H9 (cell line): ENCODE measurements at regions not wholly inside any gene's neighbourhood (a gene's known extent, or its start where the extent isn't known, plus 50 kb on each side); places are given as distances from the start of the nearest gene placed in this dataset.

ENCODE experiments used
- DNase-seq: peaks from one replicate; pipeline ENCODE4 v3.0.0-alpha.2; 2017
- H2AFZ ChIP-seq: one replicate; pipeline ENCODE4 v1.6.1; 2013; ENCODE audit warnings: mild to moderate bottlenecking, low read length, control low read depth, moderate library complexity
- H2AK5ac ChIP-seq: 2 replicates; pipeline ENCODE4 v1.6.1; 2013; ENCODE audit warnings: low read length, control low read depth, mixed read lengths; ENCODE audit not compliant: insufficient read length
- H2BK120ac ChIP-seq: one replicate; pipeline ENCODE4 v1.6.1; 2013; ENCODE audit warnings: low read depth, mild to moderate bottlenecking, low read length, control low read depth, inconsistent platforms; ENCODE audit not compliant: poor library complexity, severe bottlenecking
- H2BK12ac ChIP-seq: 2 replicates; pipeline ENCODE4 v1.6.1; 2013; ENCODE audit warnings: low read length, control low read depth, mixed read lengths, low read depth; ENCODE audit not compliant: insufficient read length
- H2BK15ac ChIP-seq: 2 replicates; pipeline ENCODE4 v1.6.1; 2013; ENCODE audit warnings: low read depth, low read length, control low read depth
- H2BK20ac ChIP-seq: one replicate; pipeline ENCODE4 v1.6.1; 2013; ENCODE audit warnings: low read depth, mild to moderate bottlenecking, low read length, control low read depth, inconsistent platforms; ENCODE audit not compliant: poor library complexity, severe bottlenecking
- H2BK5ac ChIP-seq: 2 replicates; pipeline ENCODE4 v1.6.1; 2013; ENCODE audit warnings: low read length, control low read depth, mixed read lengths; ENCODE audit not compliant: insufficient read length
- H3K14ac ChIP-seq: 2 replicates; pipeline ENCODE4 v1.6.1; 2013; ENCODE audit warnings: low read length, control low read depth; ENCODE audit not compliant: insufficient read depth
- H3K18ac ChIP-seq: 2 replicates; pipeline ENCODE4 v1.6.1; 2013; ENCODE audit warnings: low read depth, mild to moderate bottlenecking, mixed read lengths, low read length, control low read depth; ENCODE audit not compliant: insufficient read length
- H3K23ac ChIP-seq: 2 replicates; pipeline ENCODE4 v1.6.1; 2013; ENCODE audit warnings: low read length, control low read depth, mixed read lengths, low read depth; ENCODE audit not compliant: insufficient read length
- H3K23me2 ChIP-seq: 2 replicates; pipeline ENCODE4 v1.6.1; 2013; ENCODE audit warnings: low read depth, mild to moderate bottlenecking, mixed read lengths, low read length, control low read depth; ENCODE audit not compliant: insufficient read length, poor library complexity, severe bottlenecking
- H3K27ac ChIP-seq: 2 replicates; pipeline ENCODE4 v1.5.1; 2013; ENCODE audit warnings: low read length, control low read depth, mixed read lengths, low read depth; ENCODE audit not compliant: insufficient read length
- H3K27me3 ChIP-seq: 2 replicates; pipeline ENCODE4 v1.6.1; 2013; ENCODE audit warnings: low read length, control low read depth, inconsistent platforms; ENCODE audit not compliant: insufficient read depth
- H3K4ac ChIP-seq: 2 replicates; pipeline ENCODE4 v1.6.1; 2013; ENCODE audit warnings: low read depth, mild to moderate bottlenecking, control low read depth, inconsistent platforms, low read length, moderate library complexity
- H3K4me1 ChIP-seq: 2 replicates; pipeline ENCODE4 v1.6.1; 2013; ENCODE audit warnings: low read length, control low read depth, inconsistent platforms; ENCODE audit not compliant: insufficient read depth
- H3K4me2 ChIP-seq: 2 replicates; pipeline ENCODE4 v1.6.1; 2013; ENCODE audit warnings: low read length, control low read depth, mixed read lengths; ENCODE audit not compliant: insufficient read length, insufficient read depth
- H3K56ac ChIP-seq: 2 replicates; pipeline ENCODE4 v1.6.1; 2013; ENCODE audit warnings: low read depth, mild to moderate bottlenecking, mixed read lengths, low read length, control low read depth; ENCODE audit not compliant: insufficient read length
- H3K79me1 ChIP-seq: 2 replicates; pipeline ENCODE4 v1.6.1; 2013; ENCODE audit warnings: low read depth, mild to moderate bottlenecking, moderate library complexity, low read length, control low read depth, inconsistent platforms; ENCODE audit not compliant: insufficient read depth, poor library complexity, severe bottlenecking
- H3K79me2 ChIP-seq: 2 replicates; pipeline ENCODE4 v1.6.1; 2013; ENCODE audit warnings: low read length, control low read depth, inconsistent platforms; ENCODE audit not compliant: insufficient read depth
- H3K9ac ChIP-seq: 2 replicates; pipeline ENCODE4 v1.6.1; 2013; ENCODE audit warnings: low read length, control low read depth, mixed read lengths; ENCODE audit not compliant: insufficient read length; ENCODE audit errors: extremely low read depth
- H3K9me3 ChIP-seq: one replicate; pipeline ENCODE4 v1.6.1; 2013; ENCODE audit warnings: low read depth, low read length, inconsistent platforms; ENCODE audit not compliant: control insufficient read depth
- H3T11ph ChIP-seq: one replicate; pipeline ENCODE4 v1.6.1; 2013; ENCODE audit warnings: mild to moderate bottlenecking, low read length, control low read depth, inconsistent platforms
- H4K20me1 ChIP-seq: one replicate; pipeline ENCODE4 v1.6.1; 2013; ENCODE audit not compliant: control insufficient read depth, insufficient read length, insufficient read depth
- H4K5ac ChIP-seq: 2 replicates; pipeline ENCODE4 v1.6.1; 2013; ENCODE audit warnings: low read depth, mild to moderate bottlenecking, mixed read lengths, low read length, control low read depth; ENCODE audit not compliant: insufficient read length
- H4K8ac ChIP-seq: replicated peaks from 2 replicates; pipeline ENCODE4 v1.6.1; 2013; ENCODE audit warnings: low read length, control low read depth, mixed read lengths, low read depth; ENCODE audit not compliant: insufficient read length
- H4K91ac ChIP-seq: 2 replicates; pipeline ENCODE4 v1.6.1; 2013; ENCODE audit warnings: low read depth, mild to moderate bottlenecking, moderate library complexity, mixed read lengths, low read length, control low read depth; ENCODE audit not compliant: insufficient read length
- H3K27ac Mint-ChIP-seq, 3 experiments: 2 replicates in 2 of 3; 3 replicates in 1 of 3; pipeline ENCODE4 v1.8.0; 2020 to 2021; ENCODE audit warnings: mixed read lengths in 3 of 3, mild to moderate bottlenecking in 1 of 3, moderate library complexity in 1 of 3
- H3K27me3 Mint-ChIP-seq: 2 replicates; pipeline ENCODE4 v1.8.0; 2021; ENCODE audit warnings: low read depth, mild to moderate bottlenecking, moderate library complexity, mixed read lengths
- H3K36me3 Mint-ChIP-seq, 3 experiments: 2 replicates in 2 of 3; 3 replicates in 1 of 3; pipeline ENCODE4 v1.8.0; 2020 to 2021; ENCODE audit warnings: low read depth in 3 of 3, mixed read lengths in 3 of 3; ENCODE audit not compliant: insufficient read depth in 1 of 3
- H3K4me1 Mint-ChIP-seq, 2 experiments: 2 replicates each; pipeline ENCODE4 v1.8.0; 2020; ENCODE audit warnings: mixed read lengths in 2 of 2
- H3K4me3 Mint-ChIP-seq, 2 experiments: 2 replicates in 1 of 2; 3 replicates in 1 of 2; pipeline ENCODE4 v1.8.0; 2020 to 2021; ENCODE audit warnings: mild to moderate bottlenecking in 2 of 2, mixed read lengths in 2 of 2, moderate library complexity in 1 of 2
- H3K9me3 Mint-ChIP-seq, 2 experiments: 2 replicates in 1 of 2; 3 replicates in 1 of 2; pipeline ENCODE4 v1.8.0; 2020; ENCODE audit warnings: mild to moderate bottlenecking in 2 of 2, mixed read lengths in 2 of 2, moderate library complexity in 1 of 2
- CTCF ChIP-seq: fragments of 200-600 bp; sonication (generic); conservative IDR thresholded peaks from 3 replicates; pipeline ENCODE4 v1.8.0; 2021; ENCODE audit warnings: antibody characterized with exemption, mild to moderate bottlenecking
- WGBS: extraction: QIAGEN DNeasy Blood & Tissue Kit; methylation state at CpG from one replicate; pipeline ENCODE4 v1.1.7; 2013; ENCODE audit warnings: missing lambda C conversion rate, low lambda C conversion rate, mixed read lengths; ENCODE audit not compliant: insufficient read length; ENCODE audit errors: extremely low coverage; 5-methylcytosine and 5-hydroxymethylcytosine counted together

DNA sequence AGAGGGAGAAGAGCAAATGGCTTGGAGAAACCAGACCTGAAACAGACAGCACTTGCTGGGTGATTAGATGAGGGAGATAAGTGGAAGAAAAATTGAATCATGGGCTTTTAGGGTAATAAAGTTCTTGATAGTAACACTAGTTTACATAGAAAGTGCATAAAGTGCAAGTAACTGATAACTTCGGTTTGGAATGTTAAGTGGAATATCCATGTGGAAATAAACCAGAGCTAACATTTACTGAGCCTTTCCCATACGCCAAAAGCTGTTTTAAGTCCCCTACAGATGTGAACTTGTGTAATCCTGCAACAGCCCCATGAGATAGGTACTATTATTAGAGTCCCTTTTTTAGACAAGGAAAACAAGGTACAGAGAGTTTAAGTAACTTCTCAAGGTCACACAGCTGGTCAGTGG, 77.1 kb upstream of the NUDT4 start:
- no peaks in the 10 kb centered on the region for H3K9me3 Mint-ChIP-seq
- Histone ChIP-seq H3K4me2 (no peak overlapping the region), H2BK5ac (no peak overlapping the region), H3T11ph (no peak overlapping the region), H3K4me1 (no peaks in the 10 kb centered on the region), H3K79me2 (no peaks in the 10 kb centered on the region), H3K23me2 (no peaks in the 10 kb centered on the region), H2AK5ac (no peak overlapping the region), H2BK120ac (no peak overlapping the region), H4K20me1 (no peaks in the 10 kb centered on the region), H2BK20ac (no peak overlapping the region), H3K27me3 (no peaks in the 10 kb centered on the region), H3K18ac (no peak overlapping the region), H2AFZ (no peak overlapping the region), H3K56ac (no peak overlapping the region), H2BK15ac (no peak overlapping the region), H4K5ac (no peak overlapping the region), H3K23ac (no peak overlapping the region), H3K14ac (no peak overlapping the region), H3K9me3 (no peaks in the 10 kb centered on the region), H2BK12ac (no peak overlapping the region), H3K9ac (no peak overlapping the region), H4K8ac (no peak overlapping the region), H4K91ac (no peak overlapping the region), H3K79me1 (no peaks in the 10 kb centered on the region), H3K27ac (no peak overlapping the region), H3K4ac (no peak overlapping the region)
- no CpG with 5 or more reads among the region's 2 CpGs for WGBS
- H3K4me3 Mint-ChIP-seq, result no peak overlapping the region
- no peak for TF ChIP-seq CTCF
- peaks cover 4 to 8% of the 10 kb centered on the region in 2 experiments; a peak in 3 of 4 replicates for H3K4me1 Mint-ChIP-seq
- no peak for DNase-seq
- no peaks in the 10 kb centered on the region for H3K36me3 Mint-ChIP-seq
- no peaks in the 10 kb centered on the region for H3K27me3 Mint-ChIP-seq
- H3K27ac Mint-ChIP-seq, result no peak overlapping the region
